ENCODE measurements at regions not wholly inside any gene's neighbourhood (a gene's known extent, or its start where the extent isn't known, plus 50 kb on each side); places are given as distances from the start of the nearest gene placed in this dataset.

DNA sequence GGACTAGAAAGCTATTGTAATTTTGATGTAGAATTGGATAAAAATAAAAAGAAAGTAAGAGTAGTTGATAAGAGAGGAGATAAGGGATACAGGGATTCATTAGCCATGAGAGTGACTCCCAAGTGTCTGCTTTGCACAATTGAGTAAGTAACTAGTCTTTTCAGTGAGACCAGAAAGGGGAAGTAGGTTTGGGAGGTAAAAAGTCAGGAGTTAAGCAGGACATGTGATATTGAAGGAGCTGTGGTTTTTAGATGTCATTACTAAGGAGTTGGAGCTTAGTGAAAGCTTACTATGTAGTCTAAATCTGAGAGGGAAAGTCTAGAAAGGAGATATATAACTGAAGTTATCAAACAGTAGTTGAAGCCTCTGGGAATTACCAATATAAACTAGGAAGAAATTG is 93.4 kb downstream of the SLC5A7 start:
- no peak overlapping the region for H3K4me3 ChIP-seq (ENCODE audit: low read depth, low read length)
- TF ChIP-seq, protein P1, sequence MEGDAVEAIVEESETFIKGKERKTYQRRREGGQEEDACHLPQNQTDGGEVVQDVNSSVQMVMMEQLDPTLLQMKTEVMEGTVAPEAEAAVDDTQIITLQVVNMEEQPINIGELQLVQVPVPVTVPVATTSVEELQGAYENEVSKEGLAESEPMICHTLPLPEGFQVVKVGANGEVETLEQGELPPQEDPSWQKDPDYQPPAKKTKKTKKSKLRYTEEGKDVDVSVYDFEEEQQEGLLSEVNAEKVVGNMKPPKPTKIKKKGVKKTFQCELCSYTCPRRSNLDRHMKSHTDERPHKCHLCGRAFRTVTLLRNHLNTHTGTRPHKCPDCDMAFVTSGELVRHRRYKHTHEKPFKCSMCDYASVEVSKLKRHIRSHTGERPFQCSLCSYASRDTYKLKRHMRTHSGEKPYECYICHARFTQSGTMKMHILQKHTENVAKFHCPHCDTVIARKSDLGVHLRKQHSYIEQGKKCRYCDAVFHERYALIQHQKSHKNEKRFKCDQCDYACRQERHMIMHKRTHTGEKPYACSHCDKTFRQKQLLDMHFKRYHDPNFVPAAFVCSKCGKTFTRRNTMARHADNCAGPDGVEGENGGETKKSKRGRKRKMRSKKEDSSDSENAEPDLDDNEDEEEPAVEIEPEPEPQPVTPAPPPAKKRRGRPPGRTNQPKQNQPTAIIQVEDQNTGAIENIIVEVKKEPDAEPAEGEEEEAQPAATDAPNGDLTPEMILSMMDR (IDR thresholded peaks at IDR 0.05; ENCODE audit: low read depth, low read length, missing control alignments), result no peak

DNA sequence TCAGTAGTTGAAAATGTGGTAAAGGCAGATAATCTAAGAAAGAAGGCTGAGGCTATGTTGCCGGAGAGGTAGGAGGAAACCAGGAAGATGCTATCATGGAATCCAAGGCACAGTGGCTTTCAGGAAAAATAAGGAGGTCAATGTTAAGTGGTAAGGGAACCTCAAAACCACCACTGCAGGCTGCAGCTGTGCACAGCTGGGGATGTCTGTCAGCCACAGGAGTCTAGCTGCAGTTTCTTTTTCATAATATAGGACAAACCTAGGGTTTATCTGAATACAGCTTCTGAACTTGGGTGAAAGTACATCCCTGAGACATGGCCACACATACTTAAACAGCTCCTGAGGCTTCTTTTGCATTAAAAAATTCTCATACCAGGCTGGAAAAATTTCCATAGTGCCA is 93.9 kb downstream of the SLC5A7 start:
- no peak overlapping the region for H3K4me3 ChIP-seq (ENCODE audit: low read depth, low read length)
- no peak for DNase-seq (ENCODE audit: low read depth)
- TF ChIP-seq, protein P1 (IDR thresholded peaks at IDR 0.05; ENCODE audit: low read depth, low read length, missing control alignments), result no peak

More for the DNA sequence above, 93.4 kb downstream of the SLC5A7 start:
- no peak for DNase-seq (ENCODE audit: low read depth)

DNA sequence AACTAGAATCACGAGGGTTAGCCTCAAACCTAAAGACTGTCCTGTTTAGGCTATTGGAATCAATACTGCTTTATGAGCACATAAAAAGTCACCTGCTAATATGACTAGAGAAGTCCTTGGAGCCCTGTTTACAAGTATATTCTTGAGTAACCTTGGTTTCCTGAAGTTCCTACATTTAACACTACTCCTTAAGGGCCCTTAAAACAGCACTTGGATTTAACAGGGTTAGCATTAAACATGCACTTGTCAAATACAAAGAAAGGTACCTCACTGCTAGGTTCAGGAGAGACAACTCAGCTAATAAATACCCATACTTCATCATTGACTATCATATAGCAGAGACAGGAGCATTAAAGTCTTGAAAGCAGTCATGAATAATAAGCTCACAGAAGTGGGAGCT is 96.7 kb downstream of the SLC5A7 start:
- DNase-seq (ENCODE audit: low read depth), result no peak
- TF ChIP-seq, protein P1 (IDR thresholded peaks at IDR 0.05; ENCODE audit: low read depth, low read length, missing control alignments), result no peak
- no peak overlapping the region for H3K4me3 ChIP-seq (ENCODE audit: low read depth, low read length)

DNA sequence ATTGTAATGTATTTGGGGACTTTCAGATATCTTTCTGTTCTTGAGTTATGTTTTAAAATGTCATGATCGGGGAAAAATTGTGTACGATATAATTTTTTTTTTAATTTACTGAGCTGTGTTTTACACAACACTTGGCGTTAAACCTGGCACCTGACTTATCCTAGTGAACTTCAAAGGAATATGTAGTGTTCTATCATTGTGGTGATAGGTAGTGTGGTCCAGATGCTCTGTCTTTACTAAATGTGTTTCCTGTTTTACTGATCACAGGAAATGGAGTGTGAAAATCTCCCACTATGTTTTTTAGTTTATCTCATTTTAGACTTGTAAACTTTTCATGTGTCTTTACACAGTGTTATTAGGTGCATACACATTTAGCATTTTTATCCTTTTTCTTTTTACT is 98.0 kb downstream of the SLC5A7 start:
- DNase-seq (ENCODE audit: low read depth), result no peak
- TF ChIP-seq, protein P1 (IDR thresholded peaks at IDR 0.05; ENCODE audit: low read depth, low read length, missing control alignments), result no peak
- H3K4me3 ChIP-seq (ENCODE audit: low read depth, low read length), result no peak overlapping the region

DNA sequence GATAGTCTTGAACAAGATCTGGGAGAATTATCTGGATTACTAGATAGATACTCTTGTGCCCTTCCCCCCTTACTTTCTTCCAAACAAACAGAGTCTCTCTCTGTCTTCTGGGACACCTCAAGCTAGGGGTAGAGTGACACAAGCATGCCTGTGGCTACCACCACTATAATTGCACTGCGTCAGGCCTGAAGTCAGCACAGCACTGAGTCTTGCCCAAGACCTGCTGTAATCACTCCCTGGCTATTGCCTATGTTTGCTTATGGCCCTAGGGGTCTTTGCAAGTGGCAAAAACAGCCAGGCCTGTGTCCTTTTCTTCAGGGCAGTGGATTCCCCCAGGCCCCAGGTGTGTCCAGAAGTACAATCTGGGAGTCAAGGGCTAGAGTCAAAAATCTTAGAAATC is 106.6 kb downstream of the SLC5A7 start:
- H3K4me3 ChIP-seq (ENCODE audit: low read depth, low read length), result no peak overlapping the region
- TF ChIP-seq, protein P1 (IDR thresholded peaks at IDR 0.05; ENCODE audit: low read depth, low read length, missing control alignments), result no peak
- DNase-seq (ENCODE audit: low read depth), result no peak

DNA sequence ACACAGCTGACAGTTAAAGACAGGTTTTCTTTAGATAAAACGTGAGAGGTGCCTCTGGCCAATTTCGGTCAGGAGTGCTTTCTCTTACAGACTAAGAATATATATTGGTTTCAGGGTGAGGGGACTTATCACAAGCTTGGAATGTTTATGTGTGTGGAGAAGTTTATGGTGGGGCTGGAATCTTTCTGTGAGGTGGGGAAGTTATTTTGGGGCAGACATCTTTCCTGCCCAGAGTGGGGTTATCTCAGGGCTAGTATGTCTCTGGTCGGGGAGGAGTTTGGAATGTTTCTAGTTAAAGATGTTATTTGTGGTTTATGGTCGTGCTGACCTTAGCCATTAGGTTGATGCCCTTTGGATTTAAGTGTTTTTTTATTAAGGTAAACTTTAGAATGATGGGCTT is 115.2 kb downstream of the SLC5A7 start:
- DNase-seq (ENCODE audit: low read depth), result no peak
- no peak overlapping the region for H3K4me3 ChIP-seq (ENCODE audit: low read depth, low read length)
- TF ChIP-seq, protein P1 (IDR thresholded peaks at IDR 0.05; ENCODE audit: low read depth, low read length, missing control alignments), result no peak

DNA sequence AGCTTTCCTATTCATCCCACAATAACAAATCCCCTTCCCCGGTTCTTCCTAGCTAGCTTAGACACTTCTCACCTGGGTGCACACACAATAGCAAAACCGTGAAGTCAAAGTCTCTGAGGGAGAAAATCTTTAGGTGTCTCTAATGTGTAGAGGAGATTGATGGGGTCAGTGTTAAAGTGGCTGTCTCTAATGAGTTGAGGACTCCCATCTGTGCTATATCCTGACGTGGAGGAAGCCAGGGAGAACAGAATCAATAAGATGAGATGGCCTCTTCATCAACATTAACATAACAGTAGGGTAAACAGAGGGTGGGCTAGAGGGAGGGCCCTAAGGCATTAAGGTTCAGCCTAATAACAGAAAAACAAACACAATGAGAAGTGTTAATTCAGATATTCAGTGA is 120.4 kb downstream of the SLC5A7 start:
- H3K4me3 ChIP-seq (ENCODE audit: low read depth, low read length), result no peak overlapping the region
- TF ChIP-seq, protein P1 (IDR thresholded peaks at IDR 0.05; ENCODE audit: low read depth, low read length, missing control alignments), result no peak

More for the DNA sequence above, 120.4 kb downstream of the SLC5A7 start:
- no peak for DNase-seq (ENCODE audit: low read depth)
